NK-92 treated with Interleukin-12 subunit alpha and Interleukin-12 subunit beta, amount 100 ng/mL, for 24 hours (cell line): ENCODE measurements at regions not wholly inside any gene's neighbourhood (a gene's known extent, or its start where the extent isn't known, plus 50 kb on each side); places are given as distances from the start of the nearest gene placed in this dataset.
"Not testable (repeated sequence)": the region's sequence is repeated elsewhere in the genome, so short reads cannot be mapped to it uniquely, and the experiment has no call there.

ENCODE experiments used
- DNase-seq: peaks from one replicate; lab custom pipeline; 2025; lab: John Stamatoyannopoulos, UW

DNA sequence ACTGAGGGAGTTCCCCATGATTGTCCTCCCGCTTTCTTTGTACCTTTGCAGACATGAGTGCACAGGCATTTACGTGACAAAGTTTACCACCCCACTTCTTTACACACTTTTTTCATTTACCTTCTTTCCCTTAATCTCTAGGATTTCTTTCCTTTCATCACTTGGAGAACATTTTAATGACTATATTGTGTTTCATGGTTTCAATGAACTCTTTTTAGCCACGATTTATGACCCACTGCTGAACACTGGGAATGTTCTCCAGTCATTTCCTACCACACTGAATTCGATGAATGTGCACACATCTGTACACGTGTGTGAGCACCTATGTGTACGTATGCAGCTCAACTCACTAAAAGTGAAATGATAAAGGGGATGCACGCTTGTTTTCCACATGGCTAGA, 371.7 kb upstream of the IGFBP3 start:
- no peak for DNase-seq

DNA sequence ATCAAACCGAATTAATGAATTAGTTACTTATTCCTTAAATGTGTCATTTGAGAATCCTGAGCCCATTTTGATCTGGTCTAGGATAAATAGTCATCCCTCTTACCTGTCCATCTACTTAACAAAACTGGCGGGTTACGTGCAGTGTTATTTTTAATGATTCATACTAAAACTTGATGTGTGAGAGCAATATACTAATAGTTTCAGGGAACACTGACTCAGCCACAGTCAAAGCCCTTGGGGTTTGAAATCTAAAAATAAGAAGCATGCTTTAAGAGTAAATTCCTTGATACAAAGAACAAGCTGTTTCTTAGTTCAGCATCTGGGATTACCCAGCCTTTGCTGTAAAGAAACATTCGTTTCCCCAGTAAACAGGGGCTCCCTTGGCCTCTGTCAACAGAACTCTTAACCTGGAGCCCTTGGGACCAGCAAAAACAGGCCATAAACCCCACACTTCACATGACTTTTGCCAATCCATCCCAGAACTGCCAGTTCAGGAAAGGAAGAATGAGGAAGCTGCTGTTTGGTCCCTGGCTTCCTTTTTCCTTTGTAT, 370.6 kb upstream of the IGFBP3 start:
- DNase-seq = no peak

- no peak for DNase-seq
Measured at GRCh38 chr7:46291050-46291438, 370.0 kb upstream of the IGFBP3 start.

- no peak for DNase-seq
Measured at GRCh38 chr7:46290374-46291049, 369.4 kb upstream of the IGFBP3 start.

GRCh38 chr7:46288861-46289260, 367.8 kb upstream of the IGFBP3 start:
- no peak for DNase-seq

GRCh38 chr7:46288010-46288409, 366.9 kb upstream of the IGFBP3 start:
- no peak for DNase-seq

DNA sequence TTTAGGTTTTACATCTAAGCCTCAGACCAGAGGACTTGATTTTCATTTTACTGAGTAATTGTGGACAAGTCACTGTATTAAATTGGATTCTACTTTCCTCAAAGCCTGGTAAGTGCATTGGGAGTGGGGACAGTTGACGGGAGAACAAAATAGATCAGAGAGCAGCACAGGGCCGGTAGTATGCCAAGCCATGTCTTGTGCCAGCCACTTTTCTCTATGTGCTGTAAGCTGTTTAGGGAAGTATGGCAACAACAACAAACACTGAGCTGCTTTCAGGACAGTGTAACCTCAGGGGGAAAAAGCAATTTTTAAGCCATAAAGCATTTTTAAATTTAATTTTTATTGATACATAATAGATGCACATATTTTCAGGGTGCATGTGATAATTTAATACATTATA, 365.9 kb upstream of the IGFBP3 start:
- no peak for DNase-seq

- no peak for DNase-seq
Measured at GRCh38 chr7:46286356-46286755, 365.3 kb upstream of the IGFBP3 start.

DNA sequence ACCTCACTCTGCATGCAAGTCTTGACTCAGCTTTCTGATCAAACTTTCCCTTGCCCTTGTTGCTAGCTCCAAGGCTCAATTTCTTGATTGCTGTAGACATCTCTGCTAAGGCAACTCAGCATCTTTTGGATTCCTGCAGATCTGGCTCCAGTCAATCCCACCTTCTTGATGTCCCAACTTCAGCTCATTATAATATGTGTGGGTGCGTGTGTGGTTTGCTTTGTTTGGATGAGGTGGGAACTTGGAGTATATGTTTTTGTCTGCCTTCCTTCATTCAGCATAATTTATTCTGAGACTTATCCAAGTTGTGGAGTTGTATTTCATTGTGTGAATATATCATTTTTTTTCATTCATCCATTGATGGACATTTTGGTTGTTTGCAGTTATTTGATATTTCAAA, 364.8 kb upstream of the IGFBP3 start:
- DNase-seq = no peak

DNA sequence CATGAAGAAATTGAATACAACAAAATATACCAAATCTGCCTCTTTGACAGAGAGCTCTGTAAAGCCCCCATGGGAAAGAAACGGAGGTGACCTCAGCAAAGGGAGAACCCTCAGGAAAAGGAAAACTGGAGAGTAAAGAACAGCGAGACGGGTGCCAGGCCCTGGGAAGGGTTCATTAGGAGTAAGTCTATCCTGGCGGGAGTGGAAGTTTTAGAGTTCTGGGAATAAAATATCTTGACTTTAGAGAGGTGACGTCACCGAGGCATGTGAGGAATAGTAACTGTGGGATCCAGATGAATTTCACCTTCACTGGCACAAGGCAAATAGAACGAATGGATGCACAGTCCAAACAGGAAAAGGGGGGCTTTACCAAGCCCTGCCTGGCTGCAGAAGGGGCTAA, 362.8 kb upstream of the IGFBP3 start:
- no peak for DNase-seq

DNA sequence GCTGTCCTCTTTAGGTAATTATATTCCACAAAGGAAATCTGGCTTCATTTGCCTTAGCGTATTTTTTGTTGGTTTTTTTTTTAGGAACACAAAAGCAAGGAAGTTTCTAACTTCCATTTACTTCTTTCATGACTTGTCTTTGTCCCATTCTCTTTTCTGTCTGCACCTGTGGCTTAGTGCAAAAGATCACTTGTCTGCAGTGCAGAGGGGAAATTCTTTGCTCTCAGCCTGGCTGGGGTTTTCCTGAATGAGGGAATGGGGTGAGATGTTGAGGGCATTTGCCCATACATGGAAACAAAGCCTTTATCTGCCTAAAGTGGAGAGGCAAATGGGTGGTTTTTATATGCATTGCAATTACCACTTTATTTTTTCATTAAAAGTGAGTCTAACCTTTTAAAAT, 361.1 kb upstream of the IGFBP3 start:
- DNase-seq = no peak

DNA sequence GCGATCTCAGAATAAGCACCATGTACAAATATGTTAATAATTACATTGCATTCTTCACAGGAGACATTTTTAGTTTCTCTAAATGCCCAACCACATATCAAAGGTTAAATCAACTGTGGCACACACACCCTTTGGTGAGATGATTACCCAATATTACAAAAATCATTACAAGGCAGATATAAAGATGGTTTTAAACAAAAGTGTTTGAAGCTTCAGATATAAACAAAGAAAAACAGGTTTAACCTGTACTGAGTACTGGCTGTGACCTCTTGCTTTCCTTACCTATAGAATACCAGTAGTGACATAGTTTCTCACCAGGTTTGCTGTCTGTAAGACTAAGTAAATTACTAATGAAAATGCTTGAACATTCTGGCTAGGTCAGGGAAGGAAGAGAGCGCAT, 360.0 kb upstream of the IGFBP3 start:
- no peak for DNase-seq

DNA sequence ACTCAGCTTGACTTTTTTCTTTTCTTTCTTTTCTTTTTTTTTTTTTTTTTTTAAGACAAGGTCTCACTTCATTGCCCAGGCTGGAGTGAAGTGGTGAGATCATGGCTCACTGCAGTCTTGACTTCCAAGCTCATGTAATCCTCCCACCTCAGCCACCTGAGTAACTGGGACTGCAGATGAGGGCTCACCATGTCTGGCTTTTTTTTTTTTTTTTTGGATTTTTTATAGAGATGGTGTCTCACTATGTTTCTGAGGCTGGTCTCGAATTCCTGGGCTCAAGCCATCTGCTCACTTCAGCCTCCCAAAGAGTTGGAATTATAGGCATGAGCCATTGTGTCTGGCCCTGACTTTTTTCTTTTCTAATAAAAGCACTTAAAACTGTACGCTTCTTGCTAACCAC, 358.2 kb upstream of the IGFBP3 start:
- DNase-seq = no peak

DNA sequence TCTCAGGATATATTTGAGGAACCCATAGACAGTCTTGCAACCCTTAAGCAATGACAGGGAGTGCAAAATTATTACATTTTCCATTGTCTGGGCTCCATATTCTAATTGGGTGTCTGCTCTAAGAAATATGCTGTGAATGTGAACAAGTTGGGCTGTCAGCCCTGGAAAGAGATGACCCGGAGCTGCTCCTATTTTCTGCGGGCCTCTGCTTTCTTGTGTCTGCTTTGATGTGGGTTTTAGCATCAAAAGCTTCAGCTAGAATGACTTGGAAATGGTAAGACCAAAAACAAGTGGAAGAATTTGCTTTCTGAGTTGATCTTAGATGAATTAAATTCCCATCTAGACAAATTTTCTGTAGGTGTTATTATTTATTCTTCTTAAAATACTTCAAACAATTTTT, 343.6 kb upstream of the IGFBP3 start:
- DNase-seq = no peak

- not testable (repeated sequence) for DNase-seq
Measured at GRCh38 chr7:46261638-46262037, 340.6 kb upstream of the IGFBP3 start.

DNA sequence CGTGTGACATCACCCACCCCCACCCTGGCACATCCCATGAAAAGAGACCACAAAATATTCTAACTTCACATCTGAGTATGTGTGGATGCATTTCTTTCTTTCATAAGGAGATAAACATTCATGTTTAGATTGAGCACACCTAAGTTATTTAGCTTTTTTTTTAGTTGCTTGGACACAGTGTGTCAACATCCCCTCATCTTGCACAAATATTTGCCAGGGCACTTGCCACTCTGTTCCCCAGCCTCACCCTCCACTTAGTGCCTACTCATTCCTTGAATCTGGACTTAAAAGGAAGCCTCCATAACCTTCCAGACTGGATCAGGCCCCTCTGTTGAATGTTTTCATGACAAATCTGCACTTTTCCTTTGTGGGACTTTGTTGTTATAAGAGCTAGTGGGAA, 338.9 kb upstream of the IGFBP3 start:
- no peak for DNase-seq

GRCh38 chr7:46257761-46258448, 336.8 kb upstream of the IGFBP3 start:
- DNase-seq = no peak

GRCh38 chr7:46256870-46257661, 336.0 kb upstream of the IGFBP3 start:
- no peak for DNase-seq

- DNase-seq = no peak
Measured at GRCh38 chr7:46253520-46253919, 332.4 kb upstream of the IGFBP3 start.

DNA sequence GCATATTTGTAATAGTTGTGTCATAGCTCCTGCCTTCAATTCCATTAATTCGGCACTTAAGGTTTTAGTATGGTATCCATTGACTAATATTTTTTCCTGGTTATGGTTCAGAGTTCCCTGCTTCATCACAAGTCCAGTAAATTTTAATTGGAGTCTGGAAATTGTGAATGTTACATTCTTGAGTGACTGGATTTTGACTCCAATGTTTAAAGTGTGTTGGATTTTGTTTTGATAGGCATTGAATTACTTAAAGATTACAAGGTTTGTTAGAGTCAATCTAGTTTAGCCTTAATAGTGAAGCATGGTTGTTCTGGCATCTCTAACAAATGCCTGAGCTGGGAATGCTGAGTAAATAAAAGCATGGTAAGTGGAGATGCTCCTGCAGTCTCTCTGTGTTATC, 326.6 kb upstream of the IGFBP3 start:
- no peak for DNase-seq

- no peak for DNase-seq
Measured at GRCh38 chr7:46245586-46246111, 324.6 kb upstream of the IGFBP3 start.

DNA sequence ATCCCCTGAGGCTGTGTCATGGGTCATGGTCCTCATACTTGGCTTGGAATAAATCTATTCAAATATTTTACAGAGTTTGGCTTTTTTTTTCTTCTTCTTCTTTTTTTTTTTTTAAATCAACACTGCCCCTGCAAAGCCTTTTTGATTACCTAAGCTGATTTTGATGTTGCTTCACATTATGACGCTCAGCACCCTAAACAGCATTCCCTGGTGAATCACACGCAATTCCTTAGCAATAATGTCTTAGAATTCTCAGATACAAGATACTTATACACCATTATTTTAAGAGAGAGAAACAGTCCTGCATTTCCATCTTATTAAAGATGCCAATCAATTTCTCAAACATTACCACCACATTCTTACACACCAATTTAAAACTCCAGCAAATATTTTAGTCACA, 323.7 kb upstream of the IGFBP3 start:
- no peak for DNase-seq

DNA sequence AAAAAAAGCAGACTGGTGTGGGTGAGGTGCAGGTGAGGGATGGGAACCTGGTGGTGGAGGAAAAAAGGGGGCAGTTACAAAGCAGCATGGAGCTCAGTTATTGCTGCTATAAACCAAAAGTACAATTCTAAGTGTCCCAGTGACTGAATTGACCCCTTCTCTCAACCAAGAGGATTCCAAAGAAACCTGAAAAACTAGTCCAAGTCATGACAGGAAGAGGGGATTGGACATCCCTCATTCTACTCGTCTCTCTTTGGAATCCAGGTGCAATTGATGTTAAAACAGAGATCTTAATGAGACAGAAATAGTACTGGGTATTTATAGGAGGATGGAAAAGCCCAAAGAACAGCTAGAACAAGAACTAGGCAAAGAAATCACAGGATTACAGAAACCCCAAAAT, 322.3 kb upstream of the IGFBP3 start:
- DNase-seq = no peak
